ENCODE measurements at regions not wholly inside any gene's neighbourhood (a gene's known extent, or its start where the extent isn't known, plus 50 kb on each side); places are given as distances from the start of the nearest gene placed in this dataset.

- TF ChIP-seq CHD7 (IDR thresholded peaks at IDR 0.05; ENCODE audit: insufficient replicate concordance, low read length): no peak
- TF ChIP-seq POLR2A (IDR thresholded peaks at IDR 0.05; ENCODE audit: control extremely low read depth in 1 of 2, low read depth in 2 of 2, low read length in 2 of 2): no peak
- peak; percentile 84 for TF ChIP-seq CTBP2 (IDR thresholded peaks at IDR 0.05; ENCODE audit: borderline replicate concordance, insufficient read depth, insufficient read length, low read length)
- peak; percentile 62 to 76 for TF ChIP-seq RAD21 (IDR thresholded peaks at IDR 0.05 in 1 of 2, conservative IDR thresholded peaks at IDR 0.05 in 1 of 2; ENCODE audit: low read depth in 2 of 2, low read length in 2 of 2)
- TF ChIP-seq CTCF (IDR thresholded peaks at IDR 0.05; ENCODE audit: control extremely low read depth in 1 of 3, insufficient read depth in 1 of 3, low read depth in 1 of 3, low read length in 3 of 3): peak; percentile 49 to 66 (median 64)
- no peak for TF ChIP-seq SIRT6 (IDR thresholded peaks at IDR 0.05; ENCODE audit: low read length)
These were observed 140.8 kb downstream of the BARX1 start (continued) for GRCh38 chr9:93814077-93814956.
